GM18951 (cell line): ENCODE measurements at regions not wholly inside any gene's neighbourhood (a gene's known extent, or its start where the extent isn't known, plus 50 kb on each side); places are given as distances from the start of the nearest gene placed in this dataset.
"Not testable (repeated sequence)": the region's sequence is repeated elsewhere in the genome, so short reads cannot be mapped to it uniquely, and the experiment has no call there.

Experiments
- POLR2A ChIP-seq: IDR thresholded peaks from 4 replicates; pipeline ENCODE4 v1.6.1; 2011; ENCODE audit warnings: mild to moderate bottlenecking; ENCODE audit not compliant: insufficient read length, insufficient read depth; ENCODE audit errors: extremely low read depth
- in situ Hi-C: fragments of 300-500 bp; cut with MboI; formaldehyde crosslinking; loops from one replicate; pipeline ENCODE4 v1.12.0; 2022; ENCODE audit warnings: low sequenced_read_pairs, mixed read lengths, inconsistent platforms; ENCODE audit not compliant: unreplicated experiment

- TF ChIP-seq POLR2A: no peak
- in situ Hi-C loops: no loop called here
Observed at GRCh38 chr2:193841384-193842150, 1646.8 kb upstream of the TMEFF2 start.

GRCh38 chr2:193837111-193837738 is 1642.5 kb upstream of the TMEFF2 start:
- TF ChIP-seq POLR2A: no peak
- in situ Hi-C loops: no loop called here

GRCh38 chr2:193836424-193837006 is 1641.8 kb upstream of the TMEFF2 start:
- in situ Hi-C loops: not testable (repeated sequence)

GRCh38 chr2:193833895-193834294 is 1639.2 kb upstream of the TMEFF2 start:
- in situ Hi-C loops: not testable (repeated sequence)

GRCh38 chr2:193824474-193824873 is 1629.7 kb upstream of the TMEFF2 start:
- no peak for TF ChIP-seq POLR2A
- in situ Hi-C loops: no loop called here

GRCh38 chr2:193818801-193819499 is 1624.2 kb upstream of the TMEFF2 start:
- TF ChIP-seq POLR2A: no peak
- in situ Hi-C loops: no loop called here

GRCh38 chr2:193816008-193816407 is 1621.3 kb upstream of the TMEFF2 start:
- no peak for TF ChIP-seq POLR2A
- in situ Hi-C loops: no loop called here

GRCh38 chr2:193810533-193810932 is 1615.8 kb upstream of the TMEFF2 start:
- in situ Hi-C loops: no loop called here
- TF ChIP-seq POLR2A: no peak

GRCh38 chr2:193808877-193809276 is 1614.1 kb upstream of the TMEFF2 start:
- no peak for TF ChIP-seq POLR2A
- in situ Hi-C loops: no loop called here

- TF ChIP-seq POLR2A: no peak
- in situ Hi-C loops: no loop called here
Observed at GRCh38 chr2:193806088-193806774, 1611.5 kb upstream of the TMEFF2 start.

GRCh38 chr2:193796847-193797246 is 1602.1 kb upstream of the TMEFF2 start:
- TF ChIP-seq POLR2A: no peak

GRCh38 chr2:193793914-193794313 is 1599.2 kb upstream of the TMEFF2 start:
- in situ Hi-C loops: no loop called here

More at GRCh38 chr2:193796847-193797246, 1602.1 kb upstream of the TMEFF2 start:
- in situ Hi-C loops: no loop called here

GRCh38 chr2:193783681-193784080 is 1588.9 kb upstream of the TMEFF2 start:
- TF ChIP-seq POLR2A: no peak
- in situ Hi-C loops: no loop called here

More at GRCh38 chr2:193793914-193794313, 1599.2 kb upstream of the TMEFF2 start:
- no peak for TF ChIP-seq POLR2A

- in situ Hi-C loops: no loop called here
- no peak for TF ChIP-seq POLR2A
Observed at GRCh38 chr2:193778293-193778692, 1583.6 kb upstream of the TMEFF2 start.
